HG03103 (cell line): ENCODE measurements at regions not wholly inside any gene's neighbourhood (a gene's known extent, or its start where the extent isn't known, plus 50 kb on each side); places are given as distances from the start of the nearest gene placed in this dataset.

Experiments used
- ATAC-seq: cut with Tn5 transposase; IDR thresholded peaks from one replicate; pipeline ENCODE4 v1.9.1; 2021; ENCODE audit warnings: low read depth; ENCODE audit not compliant: unreplicated experiment

DNA sequence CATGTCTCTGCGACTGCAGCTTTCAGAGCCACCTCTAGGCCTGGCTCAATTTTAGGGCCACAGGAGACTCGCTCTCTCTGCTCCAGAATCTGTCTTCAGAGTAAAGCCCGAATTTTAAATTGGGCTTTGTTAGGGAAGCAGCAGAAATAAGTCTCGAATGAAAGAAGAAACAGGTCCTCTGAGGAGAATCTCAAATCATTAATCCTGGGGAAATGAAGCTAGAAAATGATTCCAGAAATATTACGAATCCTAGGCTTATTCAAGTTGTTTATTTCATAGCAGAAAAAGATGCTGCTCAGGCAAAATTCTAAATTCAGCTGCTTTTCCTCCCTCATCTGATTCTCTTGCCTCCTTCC, 114.2 kb upstream of the THBS1 start:
- no peak for ATAC-seq

DNA sequence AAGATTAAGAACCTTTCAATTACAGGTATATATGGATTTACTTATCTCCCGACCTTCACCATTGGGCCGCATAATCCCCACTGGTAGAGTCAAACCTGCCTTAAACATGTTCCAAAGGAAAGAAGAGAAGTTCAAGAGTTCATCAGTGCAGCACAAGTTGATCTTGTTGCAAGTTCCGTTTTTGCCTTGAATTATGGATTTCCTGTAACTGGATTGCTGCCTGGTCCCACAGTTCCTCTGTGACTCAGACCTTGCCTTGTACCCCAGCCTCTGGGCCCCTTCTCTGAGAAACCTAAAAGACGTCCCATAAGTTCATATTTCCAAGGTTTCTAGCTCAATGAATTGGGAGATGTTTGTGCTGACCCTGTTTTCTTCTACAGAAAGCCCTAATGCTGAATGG, 112.5 kb upstream of the THBS1 start:
- no peak for ATAC-seq

GRCh38 chr15:39468828-39469227, 112.1 kb upstream of the THBS1 start:
- ATAC-seq, result no peak

DNA sequence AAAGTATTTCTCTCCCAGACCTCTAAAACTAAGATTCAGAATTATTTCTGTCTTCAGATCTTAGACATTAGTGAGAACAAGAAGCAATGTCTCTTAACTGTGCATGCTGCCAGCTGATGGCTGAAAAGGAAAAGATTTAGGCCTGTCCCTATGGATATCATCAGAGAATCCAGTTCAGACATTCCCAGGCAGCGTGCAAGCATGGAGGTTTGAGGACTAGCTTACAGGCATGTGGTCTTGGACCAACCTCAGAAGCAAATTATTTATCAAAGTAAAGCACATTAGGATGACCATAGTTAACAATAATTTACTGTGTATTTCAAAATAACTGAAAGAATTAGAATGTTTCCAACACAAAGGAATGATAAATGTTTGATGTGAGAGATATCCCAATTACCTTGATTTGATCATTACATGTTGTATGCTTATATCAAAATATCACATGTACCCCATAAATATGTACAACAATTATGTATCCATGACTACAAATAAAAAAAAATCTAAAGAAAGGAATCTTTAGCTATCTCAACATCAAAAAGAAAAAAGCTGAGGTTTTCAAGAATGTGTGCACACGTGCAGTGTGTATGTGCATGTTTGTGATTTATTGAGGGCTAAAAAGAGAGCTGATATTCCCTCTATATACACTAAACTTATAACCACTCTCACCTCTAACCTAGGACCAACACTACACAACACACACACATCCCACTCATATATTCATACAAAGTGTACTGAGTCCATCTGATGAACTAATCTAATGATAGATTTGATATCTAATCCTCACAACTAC, 108.9 kb upstream of the THBS1 start:
- no peak for ATAC-seq

DNA sequence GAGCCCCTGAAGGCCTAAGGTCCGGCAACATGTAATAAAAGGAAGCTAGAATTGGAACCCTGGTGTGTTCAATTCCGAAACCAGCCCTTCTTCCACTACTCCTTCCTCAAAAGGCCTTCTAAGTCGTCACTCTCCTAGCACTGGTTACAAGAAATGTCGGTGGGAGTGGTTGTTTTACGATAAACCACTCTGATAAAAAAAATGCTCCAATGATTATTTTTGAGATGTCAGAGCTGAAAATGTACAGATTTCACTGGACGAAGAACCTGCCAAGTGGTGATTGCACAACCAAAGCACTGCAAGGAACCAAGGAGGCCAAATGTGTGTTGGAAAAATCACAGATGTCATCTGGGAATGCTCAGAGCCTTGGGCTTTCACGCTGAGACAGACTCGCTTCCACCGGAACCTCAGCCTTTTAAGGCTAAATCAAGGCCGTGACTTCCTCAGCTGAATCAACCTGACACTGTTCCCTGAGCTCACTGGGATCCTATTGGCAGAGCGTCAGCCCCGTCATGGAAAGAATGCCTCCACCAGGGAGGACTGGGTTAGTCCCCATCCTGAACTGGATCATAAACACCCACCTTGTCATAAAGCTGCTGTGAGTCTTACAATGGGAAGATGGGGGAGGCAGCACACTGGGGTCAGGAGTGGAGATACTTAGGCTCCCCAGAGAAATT, 108.1 kb upstream of the THBS1 start:
- no peak for ATAC-seq

DNA sequence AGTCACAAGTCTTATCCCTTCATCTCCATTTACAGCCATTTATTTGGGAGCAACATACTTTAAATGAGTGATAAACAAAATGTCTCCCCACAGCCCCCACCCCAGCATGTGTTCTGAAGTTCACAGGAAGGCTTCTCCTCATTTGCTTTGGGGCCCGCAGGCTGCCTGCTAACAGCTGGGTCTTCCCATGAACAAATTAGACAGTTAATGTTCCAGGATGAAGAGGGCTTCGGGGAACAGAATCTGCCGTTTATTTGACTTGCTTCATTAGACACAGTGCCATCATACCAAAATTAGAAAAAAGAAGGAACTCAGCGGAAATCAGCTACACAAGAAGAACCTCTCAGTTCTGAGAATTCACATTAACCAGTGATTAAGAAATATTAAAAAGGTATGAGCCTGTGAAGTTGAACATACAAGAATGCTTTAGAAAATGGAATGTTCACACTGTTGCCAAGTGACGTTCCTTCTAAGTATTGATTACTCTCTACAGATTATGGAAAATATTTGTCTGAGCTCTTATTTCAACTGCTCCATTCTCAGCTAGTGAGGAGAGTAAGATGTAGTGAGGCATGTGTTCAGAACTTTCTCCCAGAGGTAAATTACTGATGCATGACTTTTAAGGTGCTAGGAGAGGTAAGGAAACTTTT, 107.5 kb upstream of the THBS1 start:
- no peak for ATAC-seq

DNA sequence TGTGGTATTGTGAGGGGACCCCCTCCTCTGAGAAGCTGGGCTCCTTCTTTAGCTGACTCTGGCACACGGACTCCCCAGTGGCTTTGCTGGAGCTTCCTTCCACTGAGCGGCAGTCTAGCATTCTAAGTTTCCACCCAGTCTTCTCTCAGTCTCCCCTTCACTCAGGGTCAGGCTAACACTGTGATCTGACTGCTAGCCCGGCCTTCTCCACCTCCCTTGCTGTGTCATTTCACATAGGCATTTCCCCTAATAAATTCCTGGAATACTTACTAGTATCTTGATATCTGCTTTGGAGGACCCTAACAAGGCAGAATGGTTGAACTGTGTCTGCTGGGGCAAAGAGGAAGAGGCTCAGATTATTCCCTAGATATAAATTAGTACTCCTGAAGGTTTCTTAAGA, 106.2 kb upstream of the THBS1 start:
- ATAC-seq, result no peak

DNA sequence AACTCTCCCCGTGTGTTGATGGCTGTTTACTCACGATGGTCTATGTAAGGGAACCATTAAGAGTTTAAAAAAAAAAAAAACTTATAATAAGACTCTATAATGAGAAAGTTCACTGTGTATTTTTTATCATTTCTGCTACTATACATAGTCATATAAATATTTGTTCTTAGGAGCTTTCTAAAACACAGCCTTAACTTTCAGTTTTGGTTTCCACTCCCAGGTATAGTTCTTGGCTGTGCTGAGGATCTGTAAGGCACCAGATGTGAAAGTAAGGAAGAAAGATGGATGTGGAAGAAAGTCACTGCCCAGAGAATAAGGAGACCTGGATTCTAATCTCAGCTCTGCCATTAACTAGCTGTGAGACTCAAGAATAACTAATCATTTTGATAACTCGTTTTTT, 101.9 kb upstream of the THBS1 start:
- no peak for ATAC-seq

DNA sequence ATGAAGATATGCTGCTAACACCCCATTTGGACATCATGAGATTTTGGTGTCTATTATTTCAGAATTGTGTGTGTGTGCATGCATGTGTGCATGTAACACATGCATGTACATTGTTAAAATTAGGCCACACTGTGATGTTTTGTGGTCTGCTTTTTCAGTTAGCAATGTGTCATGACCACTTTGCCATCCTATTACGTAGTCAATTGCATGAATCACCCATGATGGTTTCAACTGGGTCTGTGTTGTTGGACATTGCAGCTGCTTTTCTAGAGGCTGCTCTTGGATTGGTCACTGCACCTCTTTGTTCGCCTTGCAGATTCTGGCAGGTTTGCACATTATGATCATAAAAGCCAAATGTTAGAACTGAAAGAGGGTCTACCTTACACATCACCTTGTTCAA, 101.0 kb upstream of the THBS1 start:
- no peak for ATAC-seq

GRCh38 chr15:39482459-39482858, 98.4 kb upstream of the THBS1 start:
- no peak for ATAC-seq

- ATAC-seq, result no peak
These were observed 94.0 kb upstream of the THBS1 start for GRCh38 chr15:39486621-39487457.

DNA sequence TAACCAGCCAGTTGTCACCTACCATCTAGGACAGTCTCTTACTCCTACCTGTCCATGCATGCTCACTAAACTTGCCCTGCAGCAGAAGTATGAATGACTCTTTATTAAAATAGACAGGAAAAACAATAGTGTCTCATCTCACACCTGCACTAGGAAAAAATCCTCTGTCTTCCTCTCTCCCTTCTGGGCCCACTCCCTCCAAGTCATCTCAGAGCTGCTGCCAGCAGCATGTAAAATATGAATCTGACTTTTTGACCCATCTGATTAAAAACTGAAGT, 93.5 kb upstream of the THBS1 start:
- no peak for ATAC-seq

- no peak for ATAC-seq
These were observed 92.4 kb upstream of the THBS1 start for GRCh38 chr15:39488516-39488915.

DNA sequence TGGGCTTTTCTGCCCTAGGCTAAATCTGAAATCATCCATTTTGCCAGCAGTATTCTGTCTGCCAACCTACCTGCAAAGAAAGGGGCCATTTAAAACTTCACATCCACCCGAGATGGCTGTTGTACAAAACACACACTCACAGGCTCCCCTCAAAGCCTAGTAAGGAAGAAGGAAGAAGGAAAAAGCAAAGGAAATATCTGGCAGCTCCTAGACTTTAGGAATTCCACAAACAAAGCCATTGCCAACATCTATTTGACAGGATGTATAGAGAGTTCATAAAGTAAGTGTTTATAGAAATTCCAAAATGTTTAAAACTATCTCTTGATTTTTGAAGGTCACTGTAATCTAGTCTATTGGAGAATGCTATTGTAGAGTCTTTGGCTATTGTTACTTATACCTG, 91.9 kb upstream of the THBS1 start:
- ATAC-seq, result no peak

- ATAC-seq, result no peak
These were observed 89.6 kb upstream of the THBS1 start for GRCh38 chr15:39491115-39491885.

GRCh38 chr15:39491886-39492490, 88.9 kb upstream of the THBS1 start:
- ATAC-seq, result no peak

GRCh38 chr15:39493424-39494067, 87.3 kb upstream of the THBS1 start:
- ATAC-seq, result no peak

- ATAC-seq, result no peak
These were observed 86.4 kb upstream of the THBS1 start for GRCh38 chr15:39494462-39494861.
